ENCODE measurements at regions not wholly inside any gene's neighbourhood (a gene's known extent, or its start where the extent isn't known, plus 50 kb on each side); places are given as distances from the start of the nearest gene placed in this dataset.
A peak's percentile ranks its signal among the peaks of the same experiment; 100 is the strongest.
"Not testable (repeated sequence)": the region's sequence is repeated elsewhere in the genome, so short reads cannot be mapped to it uniquely, and the experiment has no call there.

- DNase-seq (ENCODE audit: low spot score) = no peak
Measured at GRCh38 chr15:39250460-39251186, 330.3 kb upstream of the THBS1 start.

GRCh38 chr15:39251413-39252133 lies 329.3 kb upstream of the THBS1 start:
- DNase-seq (ENCODE audit: low spot score) = no peak

DNA sequence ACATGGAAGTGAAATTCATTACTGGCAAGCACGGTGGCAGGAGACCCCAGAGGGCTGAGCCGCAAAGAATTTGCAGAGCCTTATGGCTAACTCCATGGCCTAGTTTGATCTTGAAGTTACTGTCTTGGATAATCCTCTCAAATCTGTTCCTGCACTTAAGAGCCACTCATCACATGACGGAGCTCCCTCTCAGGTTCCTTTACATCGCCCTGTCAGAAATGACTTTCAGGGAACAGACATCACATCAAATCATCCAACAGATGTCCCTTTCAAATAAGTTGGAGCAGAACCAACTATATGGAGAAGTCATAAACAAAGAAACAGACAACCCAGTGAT lies 328.8 kb upstream of the THBS1 start:
- no peak for DNase-seq (ENCODE audit: low spot score)

GRCh38 chr15:39253552-39253951 lies 327.3 kb upstream of the THBS1 start:
- DNase-seq (ENCODE audit: low spot score) = no peak

GRCh38 chr15:39254181-39254580 lies 326.7 kb upstream of the THBS1 start:
- no peak for DNase-seq (ENCODE audit: low spot score)

- peak; percentile 76 for DNase-seq (ENCODE audit: low spot score)
Measured at GRCh38 chr15:39255760-39256159, 325.1 kb upstream of the THBS1 start.

DNA sequence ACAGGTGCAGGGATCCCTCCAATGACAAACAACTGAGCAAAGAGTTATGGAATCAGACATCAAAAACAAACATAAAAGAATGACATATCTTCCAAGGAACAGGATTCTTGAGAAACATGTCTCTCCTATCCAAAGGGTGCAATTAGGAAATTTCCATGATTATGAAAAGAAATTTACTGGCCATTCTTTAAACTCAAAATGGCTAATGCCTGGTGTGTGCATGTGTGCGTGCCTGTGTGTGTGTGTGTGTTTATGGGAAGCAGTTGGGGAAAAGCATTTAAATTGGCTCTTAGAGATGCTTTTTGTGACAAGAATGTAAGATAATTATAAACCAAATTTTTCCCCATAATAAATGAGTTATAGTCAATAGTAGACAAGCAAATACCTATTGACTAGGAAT lies 320.5 kb upstream of the THBS1 start:
- no peak for DNase-seq (ENCODE audit: low spot score)

- no peak for DNase-seq (ENCODE audit: low spot score)
Measured at GRCh38 chr15:39260791-39261190, 320.1 kb upstream of the THBS1 start.

- not testable (repeated sequence) for DNase-seq (ENCODE audit: low spot score)
Measured at GRCh38 chr15:39261397-39262183, 319.3 kb upstream of the THBS1 start.

GRCh38 chr15:39262995-39263772 lies 317.7 kb upstream of the THBS1 start:
- not testable (repeated sequence) for DNase-seq (ENCODE audit: low spot score)

- DNase-seq (ENCODE audit: low spot score) = no peak
Measured at GRCh38 chr15:39265261-39265660, 315.6 kb upstream of the THBS1 start.

GRCh38 chr15:39266890-39267289 lies 314.0 kb upstream of the THBS1 start:
- no peak for DNase-seq (ENCODE audit: low spot score)

GRCh38 chr15:39267685-39268084 lies 313.2 kb upstream of the THBS1 start:
- no peak for DNase-seq (ENCODE audit: low spot score)

GRCh38 chr15:39269352-39269751 lies 311.5 kb upstream of the THBS1 start:
- no peak for DNase-seq (ENCODE audit: low spot score)

DNA sequence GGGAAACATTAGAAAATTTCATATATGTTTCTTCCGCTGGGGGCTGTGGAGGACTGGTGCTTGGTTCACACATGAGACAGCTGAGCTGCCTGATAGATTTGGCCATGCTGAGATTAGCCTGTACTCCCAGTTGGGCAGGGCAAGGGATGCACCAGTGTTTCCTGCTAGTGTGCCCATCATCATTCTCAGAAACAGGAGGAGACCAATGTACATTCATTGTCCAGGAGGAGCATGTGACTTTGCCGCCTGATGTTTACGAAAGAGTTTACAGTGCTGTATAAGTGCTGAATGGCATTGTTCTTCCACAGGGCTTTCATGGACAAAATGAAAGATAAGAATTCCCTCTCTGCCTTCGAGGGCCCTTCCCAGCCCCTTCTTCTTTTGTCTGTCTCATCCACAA lies 311.1 kb upstream of the THBS1 start:
- DNase-seq (ENCODE audit: low spot score) = no peak

- DNase-seq (ENCODE audit: low spot score) = no peak
Measured at GRCh38 chr15:39270221-39270855, 310.5 kb upstream of the THBS1 start.

- no peak for DNase-seq (ENCODE audit: low spot score)
Measured at GRCh38 chr15:39270934-39271333, 309.9 kb upstream of the THBS1 start.

GRCh38 chr15:39272901-39273300 lies 308.0 kb upstream of the THBS1 start:
- DNase-seq (ENCODE audit: low spot score) = no peak

DNA sequence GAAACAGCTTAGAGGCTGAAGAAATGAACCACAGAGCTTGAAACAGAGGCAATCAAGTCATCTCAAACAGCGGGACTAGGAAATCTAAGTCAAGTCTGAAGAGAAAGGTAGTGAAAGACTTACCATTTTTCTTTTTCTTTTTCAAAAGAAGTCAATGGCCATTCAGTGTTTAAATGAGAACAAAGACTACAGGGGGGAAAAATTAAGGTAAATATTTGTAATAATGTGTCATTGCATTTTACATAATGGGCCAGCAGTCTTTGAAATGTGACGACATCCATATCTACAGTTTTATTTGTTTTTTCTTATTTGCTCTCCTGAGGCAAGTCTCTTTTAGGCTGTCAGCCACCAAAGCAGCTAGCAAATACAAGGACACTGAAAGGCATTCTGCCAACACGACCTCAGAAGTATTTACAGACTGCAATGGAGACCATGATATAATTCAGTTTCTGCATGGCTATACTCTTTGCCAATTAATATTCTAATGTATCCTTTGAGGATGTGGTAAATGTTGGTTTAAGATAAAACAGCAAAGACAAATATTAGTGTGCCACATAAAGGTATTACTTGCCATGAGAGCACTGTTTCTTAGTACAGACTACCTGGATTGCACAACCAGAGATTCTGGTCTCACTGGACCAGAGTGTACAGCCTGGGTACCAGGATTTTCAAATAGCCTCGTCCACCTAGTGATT lies 307.0 kb upstream of the THBS1 start:
- DNase-seq (ENCODE audit: low spot score) = peak; percentile 16

DNA sequence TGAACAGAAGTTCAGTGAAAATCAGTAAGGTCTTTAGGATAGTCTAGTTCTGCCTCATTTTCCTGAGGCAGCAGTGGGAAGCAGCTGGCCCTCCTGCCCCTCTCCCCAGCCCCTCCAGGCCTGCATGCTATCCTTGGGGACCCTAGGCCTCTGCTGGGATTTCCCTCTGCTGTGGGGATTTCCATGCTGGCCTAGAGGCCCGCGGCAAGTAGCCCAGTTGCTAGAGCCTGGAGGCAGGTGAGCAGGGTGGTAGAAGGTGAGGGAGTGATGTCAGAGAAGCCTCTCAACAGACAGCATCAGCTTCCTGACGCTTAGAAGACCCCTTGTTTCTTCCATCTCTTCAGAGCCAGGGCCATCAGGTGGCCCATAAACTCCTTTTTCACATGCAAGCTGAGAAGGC lies 305.8 kb upstream of the THBS1 start:
- DNase-seq (ENCODE audit: low spot score) = no peak

DNA sequence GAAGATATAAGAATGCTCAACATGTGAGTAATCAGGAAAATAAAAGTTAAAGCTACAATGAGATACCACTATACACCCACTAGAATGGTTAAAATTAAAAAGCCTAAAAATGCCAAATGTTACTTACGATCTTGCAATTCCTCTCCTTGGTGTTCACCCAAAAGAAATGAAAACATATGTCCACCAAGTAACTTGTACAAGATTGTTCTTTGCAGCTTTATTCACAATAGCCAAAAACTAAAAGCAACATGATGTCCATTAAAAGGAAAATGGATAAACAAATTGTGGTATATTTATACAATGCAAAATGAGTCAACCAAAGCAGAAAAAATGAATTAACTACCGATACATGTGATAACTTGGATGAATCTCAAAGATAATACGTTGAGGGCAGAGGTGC lies 301.6 kb upstream of the THBS1 start:
- DNase-seq (ENCODE audit: low spot score) = no peak

Data from cerebellar cortex (tissue), 1 donor.